ENCODE measurements at regions not wholly inside any gene's neighbourhood (a gene's known extent, or its start where the extent isn't known, plus 50 kb on each side); places are given as distances from the start of the nearest gene placed in this dataset.

- TF ChIP-seq, protein P1, sequence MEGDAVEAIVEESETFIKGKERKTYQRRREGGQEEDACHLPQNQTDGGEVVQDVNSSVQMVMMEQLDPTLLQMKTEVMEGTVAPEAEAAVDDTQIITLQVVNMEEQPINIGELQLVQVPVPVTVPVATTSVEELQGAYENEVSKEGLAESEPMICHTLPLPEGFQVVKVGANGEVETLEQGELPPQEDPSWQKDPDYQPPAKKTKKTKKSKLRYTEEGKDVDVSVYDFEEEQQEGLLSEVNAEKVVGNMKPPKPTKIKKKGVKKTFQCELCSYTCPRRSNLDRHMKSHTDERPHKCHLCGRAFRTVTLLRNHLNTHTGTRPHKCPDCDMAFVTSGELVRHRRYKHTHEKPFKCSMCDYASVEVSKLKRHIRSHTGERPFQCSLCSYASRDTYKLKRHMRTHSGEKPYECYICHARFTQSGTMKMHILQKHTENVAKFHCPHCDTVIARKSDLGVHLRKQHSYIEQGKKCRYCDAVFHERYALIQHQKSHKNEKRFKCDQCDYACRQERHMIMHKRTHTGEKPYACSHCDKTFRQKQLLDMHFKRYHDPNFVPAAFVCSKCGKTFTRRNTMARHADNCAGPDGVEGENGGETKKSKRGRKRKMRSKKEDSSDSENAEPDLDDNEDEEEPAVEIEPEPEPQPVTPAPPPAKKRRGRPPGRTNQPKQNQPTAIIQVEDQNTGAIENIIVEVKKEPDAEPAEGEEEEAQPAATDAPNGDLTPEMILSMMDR (IDR thresholded peaks at IDR 0.05; ENCODE audit: borderline replicate concordance, extremely low read depth, low read length, poor library complexity, severe bottlenecking) = no peak
- no peak for TF ChIP-seq EZH2 (IDR thresholded peaks at IDR 0.05; ENCODE audit: borderline replicate concordance, low read depth, low read length, severe bottlenecking)
Measured at GRCh38 chr4:121599049-121599448, 97.7 kb downstream of the ANXA5 start.
